Stimulated activated memory B cell treated with anti-CD40 and anti-IgM and Interleukin-4, amounts not matched to agents 10 μg/mL and 1 μg/mL and 100 μg/mL, for 72 hours (primary cell): ENCODE measurements at regions not wholly inside any gene's neighbourhood (a gene's known extent, or its start where the extent isn't known, plus 50 kb on each side); places are given as distances from the start of the nearest gene placed in this dataset.

Source experiments
- ATAC-seq: fragments of 150-1000 bp; cut with Tn5 transposase; 2 replicates; pipeline ENCODE4 v1.10.0; 2021
- H3K27ac Mint-ChIP-seq: one replicate; pipeline ENCODE4 v1.8.0; 2022; ENCODE audit warnings: mild to moderate bottlenecking, mixed read lengths
- H3K27me3 Mint-ChIP-seq: one replicate; pipeline ENCODE4 v1.8.0; 2022; ENCODE audit warnings: mixed read lengths
- H3K36me3 Mint-ChIP-seq: one replicate; pipeline ENCODE4 v1.8.0; 2022; ENCODE audit warnings: mixed read lengths
- H3K4me1 Mint-ChIP-seq: one replicate; pipeline ENCODE4 v1.8.0; 2022; ENCODE audit warnings: mixed read lengths
- H3K4me3 Mint-ChIP-seq: one replicate; pipeline ENCODE4 v1.8.0; 2022; ENCODE audit warnings: mild to moderate bottlenecking, moderate library complexity, mixed read lengths
- H3K9me3 Mint-ChIP-seq: one replicate; pipeline ENCODE4 v1.8.0; 2022; ENCODE audit warnings: mixed read lengths

GRCh38 chr4:3829211-3829955 lies 63.2 kb downstream of the ADRA2C start:
- no peaks in the 10 kb centered on the region for H3K9me3 Mint-ChIP-seq
- H3K27me3 Mint-ChIP-seq, result peaks cover 48% of the 10 kb centered on the region
- ATAC-seq, result no peak
- no peak overlapping the region for H3K4me3 Mint-ChIP-seq
- no peaks in the 10 kb centered on the region for H3K36me3 Mint-ChIP-seq
- no peaks in the 10 kb centered on the region for H3K4me1 Mint-ChIP-seq
- no peak overlapping the region for H3K27ac Mint-ChIP-seq

- Mint-ChIP-seq H3K36me3 (no peaks in the 10 kb centered on the region), H3K27ac (no peak overlapping the region), H3K27me3 (peaks cover 48% of the 10 kb centered on the region), H3K4me3 (no peak overlapping the region), H3K4me1 (no peaks in the 10 kb centered on the region), H3K9me3 (no peaks in the 10 kb centered on the region)
- ATAC-seq, result no peak
Observed at GRCh38 chr4:3829956-3830773, 64.0 kb downstream of the ADRA2C start.

GRCh38 chr4:3830774-3831528 lies 64.8 kb downstream of the ADRA2C start:
- Mint-ChIP-seq H3K4me1 (no peaks in the 10 kb centered on the region), H3K9me3 (no peaks in the 10 kb centered on the region), H3K27ac (no peak overlapping the region), H3K4me3 (no peak overlapping the region), H3K36me3 (no peaks in the 10 kb centered on the region), H3K27me3 (peaks cover 53% of the 10 kb centered on the region)
- no peak for ATAC-seq

GRCh38 chr4:3831529-3832150 lies 65.5 kb downstream of the ADRA2C start:
- Mint-ChIP-seq H3K36me3 (no peaks in the 10 kb centered on the region), H3K27ac (no peak overlapping the region), H3K9me3 (no peaks in the 10 kb centered on the region)

GRCh38 chr4:3832536-3833220 lies 66.5 kb downstream of the ADRA2C start:
- no peak for ATAC-seq
- Mint-ChIP-seq H3K9me3 (peaks cover 5% of the 10 kb centered on the region), H3K36me3 (no peaks in the 10 kb centered on the region), H3K27me3 (peaks cover 58% of the 10 kb centered on the region), H3K27ac (no peak overlapping the region), H3K4me1 (no peaks in the 10 kb centered on the region), H3K4me3 (no peak overlapping the region)

More at GRCh38 chr4:3831529-3832150, 65.5 kb downstream of the ADRA2C start:
- Mint-ChIP-seq H3K27me3 (peaks cover 57% of the 10 kb centered on the region), H3K4me1 (no peaks in the 10 kb centered on the region), H3K4me3 (no peak overlapping the region)
- no peak for ATAC-seq

- Mint-ChIP-seq H3K36me3 (no peaks in the 10 kb centered on the region), H3K27me3 (peaks cover 61% of the 10 kb centered on the region), H3K27ac (no peak overlapping the region), H3K9me3 (peaks cover 7% of the 10 kb centered on the region), H3K4me3 (no peak overlapping the region), H3K4me1 (no peaks in the 10 kb centered on the region)
- no peak for ATAC-seq
Observed at GRCh38 chr4:3833326-3833989, 67.3 kb downstream of the ADRA2C start.

- no peaks in the 10 kb centered on the region for H3K36me3 Mint-ChIP-seq
Observed at GRCh38 chr4:3834186-3834662, 68.0 kb downstream of the ADRA2C start.

GRCh38 chr4:3834663-3835521 lies 68.7 kb downstream of the ADRA2C start:
- Mint-ChIP-seq H3K4me1 (no peaks in the 10 kb centered on the region), H3K36me3 (no peaks in the 10 kb centered on the region), H3K4me3 (no peak overlapping the region), H3K27me3 (peaks cover 69% of the 10 kb centered on the region), H3K9me3 (peaks cover 7% of the 10 kb centered on the region), H3K27ac (no peak overlapping the region)
- no peak for ATAC-seq

More at GRCh38 chr4:3834186-3834662, 68.0 kb downstream of the ADRA2C start:
- no peaks in the 10 kb centered on the region for H3K4me1 Mint-ChIP-seq
- H3K27ac Mint-ChIP-seq, result no peak overlapping the region
- no peak for ATAC-seq
- no peak overlapping the region for H3K4me3 Mint-ChIP-seq
- peaks cover 7% of the 10 kb centered on the region for H3K9me3 Mint-ChIP-seq
- peaks cover 67% of the 10 kb centered on the region for H3K27me3 Mint-ChIP-seq

- Mint-ChIP-seq H3K4me1 (no peaks in the 10 kb centered on the region), H3K9me3 (peaks cover 7% of the 10 kb centered on the region), H3K4me3 (no peak overlapping the region), H3K27ac (no peak overlapping the region), H3K36me3 (no peaks in the 10 kb centered on the region), H3K27me3 (peaks cover 63% of the 10 kb centered on the region)
- no peak for ATAC-seq
Observed at GRCh38 chr4:3835527-3836405, 69.6 kb downstream of the ADRA2C start.

GRCh38 chr4:3836406-3836755 lies 70.2 kb downstream of the ADRA2C start:
- ATAC-seq, result no peak
- Mint-ChIP-seq H3K27ac (no peak overlapping the region), H3K4me1 (no peaks in the 10 kb centered on the region), H3K4me3 (no peak overlapping the region), H3K27me3 (peaks cover 69% of the 10 kb centered on the region), H3K9me3 (peaks cover 7% of the 10 kb centered on the region), H3K36me3 (no peaks in the 10 kb centered on the region)

GRCh38 chr4:3836756-3837601 lies 70.8 kb downstream of the ADRA2C start:
- Mint-ChIP-seq H3K4me3 (no peak overlapping the region), H3K27me3 (peaks cover 75% of the 10 kb centered on the region), H3K27ac (no peak overlapping the region), H3K9me3 (peaks cover 7% of the 10 kb centered on the region), H3K4me1 (no peaks in the 10 kb centered on the region), H3K36me3 (no peaks in the 10 kb centered on the region)
- ATAC-seq, result no peak
